HepG2 (cell line): ENCODE measurements at regions not wholly inside any gene's neighbourhood (a gene's known extent, or its start where the extent isn't known, plus 50 kb on each side); places are given as distances from the start of the nearest gene placed in this dataset.

Experiments used
- ATAC-seq: fragments of 200-7000 bp; cut with Tn5 transposase; 3 replicates; pipeline ENCODE4 v1.9.1; 2020; ENCODE audit warnings: mild to moderate bottlenecking, moderate library complexity
- BruUV-seq: library from RNA; stranded (reverse); fragments of 400-500 nt; replicated peaks from 2 replicates; lab custom pipeline; 2021; lab: Mats Ljungman, UMichigan
- CTCF ChIA-PET: fragments of 300-600 bp; formaldehyde crosslinking; extraction: SDS; loops from one replicate; lab custom pipeline; 2021; ENCODE audit warnings: low total read pairs, inconsistent platforms, low intra/inter-chr PET ratio; lab: Yijun Ruan, JAX
- POLR2A ChIA-PET: fragments of 350-600 bp; sonication (Branson Sonifier 250); formaldehyde crosslinking; loops from one replicate; lab custom pipeline; 2020; ENCODE audit warnings: antibody characterized with exemption, inconsistent platforms; lab: Yijun Ruan, JAX
- DNase-seq: peaks from one replicate; pipeline ENCODE4 v3.0.0-alpha.2; 2015; ENCODE audit warnings: low spot score
- FAIRE-seq: peaks from 3 replicates; lab custom pipeline; 2011; peaks lifted over from hg19 to GRCh38; lab: Jason Lieb, UNC
- H2AFZ ChIP-seq: one replicate; pipeline ENCODE4 v1.6.1; 2011; ENCODE audit warnings: low read length, inconsistent platforms
- H3K27ac ChIP-seq: fragments of 300-600 bp; 3 replicates; pipeline ENCODE4 v1.8.0; 2011; ENCODE audit warnings: mixed run types, mild to moderate bottlenecking, mixed read lengths, low read length, inconsistent platforms; ENCODE audit not compliant: insufficient read depth; ENCODE audit errors: extremely low read length
- H3K27me3 ChIP-seq, 2 experiments: fragments of 200-600 bp in 1 of 2; 2 replicates in 1 of 2; 3 replicates in 1 of 2; pipeline versions ENCODE4 v1.6.0 to v1.8.0; 2011; ENCODE audit warnings: low read length in 2 of 2, mild to moderate bottlenecking in 2 of 2, moderate library complexity in 2 of 2, inconsistent platforms in 1 of 2; ENCODE audit not compliant: insufficient read depth in 2 of 2, control insufficient read depth in 1 of 2
- H3K36me3 ChIP-seq, 2 experiments: fragments of 200-600 bp in 1 of 2; replicated peaks in 1 of 2; 2 replicates in 1 of 2; 3 replicates in 1 of 2; pipeline versions ENCODE4 v1.5.1 to v1.8.0; 2011; ENCODE audit warnings: low read length in 2 of 2, inconsistent platforms in 1 of 2; ENCODE audit not compliant: insufficient read depth in 2 of 2, control insufficient read depth in 1 of 2
- H3K4me1 ChIP-seq: 2 replicates; pipeline ENCODE4 v1.5.1; 2012; ENCODE audit warnings: low read length, inconsistent platforms; ENCODE audit not compliant: insufficient read depth
- H3K4me2 ChIP-seq: 2 replicates; pipeline ENCODE4 v1.6.0; 2011; ENCODE audit warnings: low read depth, low read length, inconsistent platforms
- H3K4me3 ChIP-seq, 3 experiments: fragments of 200-600 bp in 1 of 3; sonication (generic), shearing (Covaris generic) in 1 of 3; replicated peaks in 1 of 3; 2 replicates each; pipeline ENCODE4 v1.5.1; 2011 to 2016; ENCODE audit warnings: low read length in 3 of 3, inconsistent platforms in 2 of 3, low read depth in 2 of 3, mild to moderate bottlenecking in 2 of 3, control low read depth in 1 of 3, mixed read lengths in 1 of 3; ENCODE audit not compliant: insufficient read depth in 1 of 3
- H3K79me2 ChIP-seq: one replicate; pipeline ENCODE4 v1.6.1; 2011; ENCODE audit warnings: low read length, inconsistent platforms; ENCODE audit not compliant: insufficient read depth
- H3K9ac ChIP-seq: 2 replicates; pipeline ENCODE4 v1.6.0; 2011; ENCODE audit warnings: mild to moderate bottlenecking, low read depth, low read length, inconsistent platforms; ENCODE audit not compliant: insufficient read depth
- H3K9me3 ChIP-seq: 2 replicates; pipeline ENCODE4 v1.5.1; 2012; ENCODE audit warnings: mild to moderate bottlenecking, low read length
- H4K20me1 ChIP-seq: 2 replicates; pipeline ENCODE4 v1.6.0; 2011; ENCODE audit warnings: inconsistent platforms, mild to moderate bottlenecking, low read length, moderate library complexity; ENCODE audit not compliant: insufficient read depth
- ARHGAP35 ChIP-seq: sonication (generic); formaldehyde crosslinking; IDR thresholded peaks from 2 replicates; pipeline ENCODE4 v1.9.0; 2022; ENCODE audit warnings: mild to moderate bottlenecking, inconsistent platforms, moderate library complexity, missing genetic modification reagents, borderline replicate concordance
- ATM ChIP-seq: fragments of 450-650 bp; IDR thresholded peaks from 2 replicates; pipeline ENCODE4 v1.7.1; 2017; ENCODE audit warnings: mild to moderate bottlenecking, borderline replicate concordance
- GTF2F1 ChIP-seq: fragments of 150-350 bp; IDR thresholded peaks from 2 replicates; pipeline ENCODE4 v1.6.1; 2014; ENCODE audit warnings: low read length
- MAZ ChIP-seq, 2 experiments: sonication (generic) in 1 of 2; formaldehyde crosslinking in 1 of 2; IDR thresholded peaks; 2 replicates each; pipeline versions ENCODE4 v1.5.0 to v1.6.1; 2012 to 2020; ENCODE audit warnings: low read depth in 2 of 2, mild to moderate bottlenecking in 2 of 2, borderline replicate concordance in 1 of 2, improper control_type of control experiment in 1 of 2, low read length in 1 of 2, missing genetic modification reagents in 1 of 2, moderate library complexity in 1 of 2
- PHF20 ChIP-seq: sonication (generic); formaldehyde crosslinking; IDR thresholded peaks from 2 replicates; pipeline ENCODE4 v1.5.0; 2020; ENCODE audit warnings: mild to moderate bottlenecking, missing genetic modification reagents
- TCF12 ChIP-seq, 2 experiments: fragments of 450-650 bp in 1 of 2; sonication (generic) in 1 of 2; formaldehyde crosslinking in 1 of 2; IDR thresholded peaks; 2 replicates each; pipeline versions ENCODE4 v1.6.1 to v1.8.0; 2017 to 2022; ENCODE audit warnings: antibody characterized with exemption in 1 of 2, mild to moderate bottlenecking in 1 of 2, missing genetic modification reagents in 1 of 2, moderate library complexity in 1 of 2
- THAP11 ChIP-seq: IDR thresholded peaks from 2 replicates; pipeline ENCODE4 v1.6.1; 2016; ENCODE audit warnings: missing biosample characterization, missing genetic modification reagents
- ZNF253 ChIP-seq: sonication (generic); formaldehyde crosslinking; IDR thresholded peaks from 2 replicates; pipeline ENCODE4 v1.8.0; 2022; ENCODE audit warnings: mild to moderate bottlenecking, missing genetic modification reagents, borderline replicate concordance
- ZNF441 ChIP-seq: sonication (generic); formaldehyde crosslinking; IDR thresholded peaks from 2 replicates; pipeline ENCODE4 v1.7.0; 2021; ENCODE audit warnings: missing genetic modification reagents, borderline replicate concordance
- ZNF468 ChIP-seq: sonication (generic); formaldehyde crosslinking; IDR thresholded peaks from 2 replicates; pipeline ENCODE4 v1.8.0; 2022; ENCODE audit warnings: mild to moderate bottlenecking, moderate library complexity, missing genetic modification reagents
- ZNF761 ChIP-seq: sonication (generic); formaldehyde crosslinking; conservative IDR thresholded peaks from 2 replicates; pipeline ENCODE4 v1.4.0; 2020; ENCODE audit warnings: mild to moderate bottlenecking, missing genetic modification reagents
- ZSCAN21 ChIP-seq: sonication (generic); formaldehyde crosslinking; IDR thresholded peaks from 2 replicates; pipeline ENCODE4 v1.8.0; 2022; ENCODE audit warnings: mild to moderate bottlenecking, missing genetic modification reagents, moderate library complexity, borderline replicate concordance
- WGBS: methylation state at CpG from one replicate; pipeline ENCODE4 v1.1.6; 2017; ENCODE audit warnings: low lambda C conversion rate; 5-methylcytosine and 5-hydroxymethylcytosine counted together
- in situ Hi-C: cut with HindIII; loops from 2 replicates; pipeline ENCODE4 v1.10.0; 2017; ENCODE audit warnings: low pct_unique_long_range_greater_than_20kb; ENCODE audit not compliant: extremely low pct_ligation_motif_present
- intact Hi-C: fragments of 100-400 bp; cut with micrococcal nuclease; formaldehyde crosslinking; loops from one replicate; pipeline ENCODE4 v1.10.0; 2022; ENCODE audit not compliant: unreplicated experiment
- TF ChIP-seq, protein P1 (sequence below): sonication (generic); formaldehyde crosslinking; IDR thresholded peaks from 2 replicates; pipeline ENCODE4 v1.5.1; 2020; ENCODE audit warnings: mild to moderate bottlenecking, missing genetic modification reagents, moderate library complexity
- TF ChIP-seq, protein P2 (sequence below): sonication (generic); formaldehyde crosslinking; IDR thresholded peaks from 2 replicates; pipeline ENCODE4 v1.8.0; 2022; ENCODE audit warnings: mild to moderate bottlenecking, missing genetic modification reagents, borderline replicate concordance
- TF ChIP-seq, protein P3 (sequence below): sonication (generic); formaldehyde crosslinking; IDR thresholded peaks from 2 replicates; pipeline ENCODE4 v1.4.0; 2020; ENCODE audit warnings: mild to moderate bottlenecking, missing genetic modification reagents
- TF ChIP-seq, protein P4 (sequence below): IDR thresholded peaks from 2 replicates; pipeline ENCODE4 v1.6.1; 2016; ENCODE audit warnings: mild to moderate bottlenecking, missing biosample characterization, missing genetic modification reagents
- TF ChIP-seq, protein P5 (sequence below): sonication (generic); formaldehyde crosslinking; IDR thresholded peaks from 2 replicates; pipeline ENCODE4 v1.8.0; 2022; ENCODE audit warnings: missing genetic modification reagents, low read depth, mild to moderate bottlenecking, borderline replicate concordance

DNA sequence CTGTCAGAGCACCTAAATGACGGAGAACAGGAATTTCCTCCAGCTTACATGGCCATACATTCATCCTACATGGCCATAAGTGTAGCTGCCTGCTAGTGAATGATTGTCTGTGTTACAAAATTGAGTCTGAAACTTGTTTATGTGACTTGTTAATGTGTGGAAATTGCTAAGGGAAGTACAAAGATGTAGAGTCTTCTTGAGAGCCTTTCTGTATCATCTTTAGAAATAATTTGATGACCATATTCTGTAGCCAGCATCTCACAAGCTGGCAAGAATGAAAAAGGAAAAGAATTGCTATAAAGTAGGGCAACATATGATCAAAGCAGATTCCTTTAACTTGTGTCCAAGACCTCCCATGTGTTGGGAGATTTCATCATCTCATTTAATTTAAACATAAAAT is 339.2 kb upstream of the LRRC7 start:
- DNase-seq (no peak), ATAC-seq (no peak), FAIRE-seq (no peak)
- no peaks in the 10 kb centered on the region for H3K79me2 ChIP-seq
- intact Hi-C loops, result no loop called here
- CTCF ChIA-PET, result no interaction called here
- TF ChIP-seq MAZ (IDR thresholded peaks at IDR 0.05; ENCODE audit: borderline replicate concordance, low read depth, low read length) (no peak), MAZ (CRISPR knock-in tag; IDR thresholded peaks at IDR 0.05; ENCODE audit: low read depth) (no peak), ARHGAP35 (no peak), ZNF441 (CRISPR knock-in tag) (no peak), ZNF761 (CRISPR knock-in tag) (no peak), THAP11 (CRISPR knock-in tag) (no peak), ZNF253 (no peak), ZSCAN21 (CRISPR knock-in tag) (no peak), PHF20 (CRISPR knock-in tag) (no peak), TCF12 (IDR thresholded peaks at IDR 0.05) (no peak), TCF12 (CRISPR knock-in tag; IDR thresholded peaks at IDR 0.05) (no peak), ZNF468 (no peak), GTF2F1 (no peak), ATM (no peak)
- TF ChIP-seq, protein P1, sequence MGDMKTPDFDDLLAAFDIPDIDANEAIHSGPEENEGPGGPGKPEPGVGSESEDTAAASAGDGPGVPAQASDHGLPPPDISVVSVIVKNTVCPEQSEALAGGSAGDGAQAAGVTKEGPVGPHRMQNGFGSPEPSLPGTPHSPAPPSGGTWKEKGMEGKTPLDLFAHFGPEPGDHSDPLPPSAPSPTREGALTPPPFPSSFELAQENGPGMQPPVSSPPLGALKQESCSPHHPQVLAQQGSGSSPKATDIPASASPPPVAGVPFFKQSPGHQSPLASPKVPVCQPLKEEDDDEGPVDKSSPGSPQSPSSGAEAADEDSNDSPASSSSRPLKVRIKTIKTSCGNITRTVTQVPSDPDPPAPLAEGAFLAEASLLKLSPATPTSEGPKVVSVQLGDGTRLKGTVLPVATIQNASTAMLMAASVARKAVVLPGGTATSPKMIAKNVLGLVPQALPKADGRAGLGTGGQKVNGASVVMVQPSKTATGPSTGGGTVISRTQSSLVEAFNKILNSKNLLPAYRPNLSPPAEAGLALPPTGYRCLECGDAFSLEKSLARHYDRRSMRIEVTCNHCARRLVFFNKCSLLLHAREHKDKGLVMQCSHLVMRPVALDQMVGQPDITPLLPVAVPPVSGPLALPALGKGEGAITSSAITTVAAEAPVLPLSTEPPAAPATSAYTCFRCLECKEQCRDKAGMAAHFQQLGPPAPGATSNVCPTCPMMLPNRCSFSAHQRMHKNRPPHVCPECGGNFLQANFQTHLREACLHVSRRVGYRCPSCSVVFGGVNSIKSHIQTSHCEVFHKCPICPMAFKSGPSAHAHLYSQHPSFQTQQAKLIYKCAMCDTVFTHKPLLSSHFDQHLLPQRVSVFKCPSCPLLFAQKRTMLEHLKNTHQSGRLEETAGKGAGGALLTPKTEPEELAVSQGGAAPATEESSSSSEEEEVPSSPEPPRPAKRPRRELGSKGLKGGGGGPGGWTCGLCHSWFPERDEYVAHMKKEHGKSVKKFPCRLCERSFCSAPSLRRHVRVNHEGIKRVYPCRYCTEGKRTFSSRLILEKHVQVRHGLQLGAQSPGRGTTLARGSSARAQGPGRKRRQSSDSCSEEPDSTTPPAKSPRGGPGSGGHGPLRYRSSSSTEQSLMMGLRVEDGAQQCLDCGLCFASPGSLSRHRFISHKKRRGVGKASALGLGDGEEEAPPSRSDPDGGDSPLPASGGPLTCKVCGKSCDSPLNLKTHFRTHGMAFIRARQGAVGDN (CRISPR knock-in tag), result no peak
- TF ChIP-seq, protein P2, sequence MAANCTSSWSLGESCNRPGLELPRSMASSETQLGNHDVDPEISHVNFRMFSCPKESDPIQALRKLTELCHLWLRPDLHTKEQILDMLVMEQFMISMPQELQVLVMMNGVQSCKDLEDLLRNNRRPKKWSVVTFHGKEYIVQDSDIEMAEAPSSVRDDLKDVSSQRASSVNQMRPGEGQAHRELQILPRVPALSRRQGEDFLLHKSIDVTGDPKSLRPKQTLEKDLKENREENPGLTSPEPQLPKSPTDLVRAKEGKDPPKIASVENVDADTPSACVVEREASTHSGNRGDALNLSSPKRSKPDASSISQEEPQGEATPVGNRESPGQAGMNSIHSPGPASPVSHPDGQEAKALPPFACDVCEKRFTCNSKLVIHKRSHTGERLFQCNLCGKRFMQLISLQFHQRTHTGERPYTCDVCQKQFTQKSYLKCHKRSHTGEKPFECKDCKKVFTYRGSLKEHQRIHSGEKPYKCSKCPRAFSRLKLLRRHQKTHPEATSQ, result no peak
- TF ChIP-seq, protein P3, sequence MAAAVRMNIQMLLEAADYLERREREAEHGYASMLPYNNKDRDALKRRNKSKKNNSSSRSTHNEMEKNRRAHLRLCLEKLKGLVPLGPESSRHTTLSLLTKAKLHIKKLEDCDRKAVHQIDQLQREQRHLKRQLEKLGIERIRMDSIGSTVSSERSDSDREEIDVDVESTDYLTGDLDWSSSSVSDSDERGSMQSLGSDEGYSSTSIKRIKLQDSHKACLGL, result no peak
- TF ChIP-seq, protein P4, sequence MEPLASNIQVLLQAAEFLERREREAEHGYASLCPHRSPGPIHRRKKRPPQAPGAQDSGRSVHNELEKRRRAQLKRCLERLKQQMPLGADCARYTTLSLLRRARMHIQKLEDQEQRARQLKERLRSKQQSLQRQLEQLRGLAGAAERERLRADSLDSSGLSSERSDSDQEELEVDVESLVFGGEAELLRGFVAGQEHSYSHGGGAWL, result no peak
- TF ChIP-seq, protein P5, sequence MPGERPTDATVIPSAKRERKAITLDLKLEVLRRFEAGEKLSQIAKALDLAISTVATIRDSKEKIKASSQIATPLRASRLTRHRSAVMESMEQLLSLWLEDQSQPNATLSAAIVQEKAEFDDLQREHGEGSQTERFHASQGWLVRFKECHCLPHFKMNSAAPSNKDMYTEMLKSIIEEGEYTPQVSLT, result no peak
- TF ChIP-seq, all 625 proteins: peak for 0
- no peak overlapping the region for H3K4me3 ChIP-seq
- no peaks in the 10 kb centered on the region for H3K4me1 ChIP-seq
- H3K9me3 ChIP-seq, result peaks cover 73% of the 10 kb centered on the region
- no peak overlapping the region for H2AFZ ChIP-seq
- no TSS peak for BruUV-seq
- no peaks in the 10 kb centered on the region for H3K27me3 ChIP-seq
- 0% methylated on average over 1 of the region's 1 CpG for WGBS
- H3K9ac ChIP-seq, result no peak overlapping the region
- no peak overlapping the region for H3K27ac ChIP-seq
- H3K4me2 ChIP-seq, result no peak overlapping the region
- no peaks in the 10 kb centered on the region for H4K20me1 ChIP-seq
- no peaks in the 10 kb centered on the region for H3K36me3 ChIP-seq
- in situ Hi-C loops, result no loop called here
- POLR2A ChIA-PET, result no interaction called here
